T-helper 22 cell (primary cell): ENCODE measurements at regions not wholly inside any gene's neighbourhood (a gene's known extent, or its start where the extent isn't known, plus 50 kb on each side); places are given as distances from the start of the nearest gene placed in this dataset.

Source experiments
- DNase-seq: peaks from one replicate; pipeline ENCODE4 v3.0.0-alpha.2; 2020; ENCODE audit warnings: low read depth

GRCh38 chr12:107525063-107525718, 160.4 kb upstream of the PWP1 start:
- DNase-seq = no peak

GRCh38 chr12:107525719-107526554, 159.7 kb upstream of the PWP1 start:
- no peak for DNase-seq

- DNase-seq = no peak
These were observed 158.9 kb upstream of the PWP1 start for GRCh38 chr12:107526555-107527180.

GRCh38 chr12:107528731-107529365, 156.8 kb upstream of the PWP1 start:
- no peak for DNase-seq

- no peak for DNase-seq
These were observed 155.6 kb upstream of the PWP1 start for GRCh38 chr12:107529991-107530390.

DNA sequence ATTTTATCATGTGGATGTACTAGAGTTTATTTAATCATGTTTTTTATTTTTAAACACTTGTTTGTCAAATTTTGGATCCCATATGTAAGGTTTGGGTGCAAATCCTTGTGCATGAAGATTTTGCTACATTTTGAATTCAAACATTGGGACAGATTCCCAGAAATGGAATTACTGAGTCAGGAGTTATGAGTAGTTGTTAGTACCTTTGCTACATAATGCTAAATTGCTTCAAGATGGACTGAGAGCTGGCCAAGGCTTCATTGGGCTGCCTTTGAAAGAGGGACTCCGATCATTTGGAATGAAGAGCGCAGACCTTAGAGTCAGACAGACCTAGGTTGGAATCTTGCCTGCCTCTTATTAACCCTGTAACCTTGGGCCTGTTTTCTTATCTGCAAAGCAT, 154.9 kb upstream of the PWP1 start:
- DNase-seq = no peak

- no peak for DNase-seq
These were observed 152.4 kb upstream of the PWP1 start for GRCh38 chr12:107533218-107533617.

DNA sequence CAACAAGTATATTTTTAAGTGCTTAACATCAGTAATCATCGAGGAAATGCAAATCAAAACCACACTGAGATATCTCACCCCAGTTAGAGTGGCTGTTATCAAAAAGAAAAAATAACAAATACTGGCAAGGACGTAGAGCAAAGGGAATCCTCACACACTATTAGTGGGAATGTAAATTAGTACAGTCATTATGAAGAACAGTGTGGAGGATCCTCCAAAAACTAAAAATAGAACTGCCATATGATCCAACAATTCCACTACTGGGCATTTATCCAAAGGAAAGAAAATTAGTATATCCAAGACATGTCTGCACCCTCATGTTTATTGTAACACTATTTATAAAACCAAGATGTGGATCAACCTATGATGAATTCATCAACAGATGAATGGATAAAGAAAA, 149.0 kb upstream of the PWP1 start:
- no peak for DNase-seq

DNA sequence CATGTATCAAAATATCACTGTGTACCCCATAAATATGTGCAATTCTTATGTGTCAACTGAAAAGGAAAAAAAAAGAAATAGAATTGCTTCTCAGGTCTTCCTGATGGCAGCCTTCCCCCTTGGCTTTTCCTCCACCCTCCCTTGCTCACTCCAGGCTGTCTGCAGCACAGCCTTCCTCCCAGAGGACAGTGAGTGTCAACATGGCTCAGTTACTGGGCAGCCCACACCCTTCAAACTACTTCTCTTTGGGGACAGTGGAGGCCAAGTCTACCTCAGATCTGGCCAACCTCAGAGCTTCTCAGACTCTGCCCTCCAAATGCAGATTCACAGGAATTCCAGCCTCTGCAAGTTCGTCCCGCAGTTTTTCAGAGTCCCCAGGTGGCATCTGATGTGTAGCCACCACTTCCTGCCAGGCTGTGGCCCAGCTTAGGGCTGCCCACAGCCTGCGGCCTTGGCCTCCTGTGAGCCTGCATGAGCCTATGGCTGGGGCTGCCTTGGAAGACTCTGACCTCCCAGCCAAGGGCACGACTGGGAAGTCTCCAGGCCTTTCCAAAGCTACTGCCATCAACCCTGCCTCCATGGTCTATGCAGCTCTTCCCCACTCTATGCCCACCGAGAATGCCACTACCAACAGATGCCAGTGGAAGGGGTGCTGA, 148.0 kb upstream of the PWP1 start:
- no peak for DNase-seq

- no peak for DNase-seq
These were observed 146.2 kb upstream of the PWP1 start for GRCh38 chr12:107539196-107539939.

DNA sequence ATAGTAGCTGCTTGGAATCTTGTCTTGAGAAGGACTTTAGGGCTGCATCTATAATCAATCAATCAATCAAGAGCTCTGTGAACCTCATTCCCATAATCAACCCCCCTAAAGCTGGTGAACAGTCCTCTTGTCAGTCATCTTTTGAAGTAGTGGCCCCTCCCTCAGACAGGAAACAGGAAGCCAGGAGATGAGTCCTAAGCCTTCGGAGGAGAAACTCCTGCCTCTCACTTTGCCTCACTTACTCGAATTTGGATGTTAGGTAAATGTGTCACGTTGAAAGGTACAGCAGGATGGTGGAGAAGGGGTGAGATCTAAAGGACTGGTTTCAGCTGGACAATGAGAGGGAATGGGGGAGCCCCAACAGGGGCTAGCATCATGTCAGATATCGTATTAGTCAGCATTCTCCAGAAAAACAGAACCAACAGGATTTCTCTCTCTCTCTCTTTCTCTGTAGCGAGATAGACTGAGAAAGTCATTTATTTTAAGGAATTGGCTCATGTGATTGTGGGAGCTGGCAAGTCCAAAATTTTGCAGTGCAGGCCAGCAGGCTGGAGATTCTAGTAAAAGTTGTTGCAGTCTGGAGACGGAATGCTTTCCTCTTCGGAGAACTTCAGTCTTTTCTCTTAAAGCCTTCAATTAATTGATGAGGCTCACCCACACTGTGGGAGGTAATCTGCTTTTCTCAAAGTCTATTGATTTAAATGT, 144.4 kb upstream of the PWP1 start:
- DNase-seq = no peak

- DNase-seq = no peak
These were observed 142.2 kb upstream of the PWP1 start for GRCh38 chr12:107543416-107543815.

DNA sequence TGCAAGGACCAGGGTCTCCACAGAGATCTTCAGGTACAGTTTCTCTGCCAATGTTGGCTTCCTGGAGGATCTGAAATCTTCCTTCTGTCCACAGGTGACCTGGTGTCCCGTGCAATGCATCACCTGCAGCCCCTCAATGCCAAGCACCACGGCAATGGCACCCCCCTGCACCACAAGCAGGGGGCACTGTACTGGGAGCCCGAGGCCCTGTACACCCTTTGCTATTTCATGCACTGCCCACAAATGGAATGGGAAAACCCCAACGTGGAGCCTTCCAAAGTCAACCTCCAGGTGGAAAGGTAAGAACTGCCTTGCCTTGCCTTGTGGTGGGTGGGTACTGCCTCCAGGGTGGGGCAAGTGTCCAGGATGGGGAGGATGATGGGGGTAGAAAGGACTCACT, 141.8 kb upstream of the PWP1 start:
- DNase-seq = no peak

DNA sequence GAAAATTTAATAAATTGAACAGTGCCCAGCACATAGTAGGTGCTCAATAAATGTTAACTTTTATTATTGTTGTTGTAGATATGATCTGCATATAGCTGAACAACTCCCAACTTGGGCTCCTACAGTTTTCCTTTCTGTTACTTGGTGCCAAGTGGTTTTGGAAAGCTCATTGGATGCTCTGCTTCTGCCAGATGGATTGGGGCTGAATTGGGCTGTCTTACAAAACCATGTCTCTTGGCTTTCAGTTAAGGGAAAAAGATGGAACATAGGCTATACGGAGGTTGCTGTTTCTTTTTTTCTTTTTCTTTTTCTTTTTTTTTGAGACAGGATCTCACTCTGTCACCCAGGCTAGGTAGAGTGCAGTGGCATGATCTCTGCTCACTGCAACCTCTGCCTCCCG, 140.7 kb upstream of the PWP1 start:
- DNase-seq = no peak

GRCh38 chr12:107545737-107546353, 139.8 kb upstream of the PWP1 start:
- no peak for DNase-seq

GRCh38 chr12:107547389-107547788, 138.2 kb upstream of the PWP1 start:
- DNase-seq = no peak

GRCh38 chr12:107549651-107550480, 135.7 kb upstream of the PWP1 start:
- no peak for DNase-seq

GRCh38 chr12:107551434-107551833, 134.2 kb upstream of the PWP1 start:
- no peak for DNase-seq

- DNase-seq = no peak
These were observed 133.3 kb upstream of the PWP1 start for GRCh38 chr12:107552263-107552662.
